NCI-H1092 treated with DMSO at 0.1 percent for 48 hours (cell line): ENCODE measurements at regions not wholly inside any gene's neighbourhood (a gene's known extent, or its start where the extent isn't known, plus 50 kb on each side); places are given as distances from the start of the nearest gene placed in this dataset.

Source experiments
- DNase-seq: peaks from one replicate; lab custom pipeline; 2025; lab: John Stamatoyannopoulos, UW

DNA sequence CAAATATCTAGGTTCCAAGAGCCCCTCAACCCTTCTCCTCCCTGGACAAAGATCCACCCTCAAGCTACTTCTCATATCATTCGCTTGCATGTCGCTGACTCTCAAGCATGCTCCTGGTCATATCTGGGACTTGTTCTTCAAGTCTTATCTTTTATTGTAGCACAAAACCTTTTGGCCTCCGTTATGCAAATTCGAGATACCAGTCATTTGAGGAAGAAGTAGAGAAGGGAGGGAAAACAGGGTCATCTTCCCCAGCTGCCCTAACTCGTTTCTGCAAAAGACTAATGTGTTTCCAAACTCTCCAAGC is 63.8 kb upstream of the ETS2 start:
- no peak for DNase-seq

DNA sequence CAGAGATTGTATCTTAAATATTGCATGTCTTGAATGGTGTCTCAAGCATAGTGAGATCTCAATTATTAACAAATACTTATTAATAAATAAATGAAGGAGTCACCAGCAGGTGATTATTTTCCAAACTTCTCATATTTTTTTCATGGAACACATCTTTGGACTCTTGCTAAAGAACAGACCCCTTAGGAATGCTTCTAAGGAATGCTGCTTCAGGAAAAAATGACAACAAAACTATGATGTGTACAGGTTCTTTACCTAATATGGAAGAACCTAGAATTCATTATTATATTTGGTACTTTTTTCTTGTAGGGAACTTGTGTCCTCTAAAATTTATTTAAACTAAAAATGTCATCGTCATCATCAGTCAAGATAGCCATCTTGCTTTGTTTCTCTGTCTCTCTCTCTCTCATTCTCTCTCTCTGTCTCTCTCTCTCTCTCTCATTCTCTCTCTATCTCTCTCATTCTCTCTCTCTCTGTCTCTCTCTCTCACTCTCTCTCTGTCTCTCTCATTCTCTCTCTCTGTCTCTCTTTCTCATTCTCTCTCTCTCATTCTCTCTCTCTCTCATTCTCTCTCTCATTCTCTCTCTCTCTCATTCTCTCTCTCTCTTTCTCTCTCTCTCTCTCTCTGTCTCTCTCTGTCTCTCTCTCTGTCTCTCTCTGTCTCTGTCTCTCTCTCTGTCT is 63.0 kb upstream of the ETS2 start:
- no peak for DNase-seq

DNA sequence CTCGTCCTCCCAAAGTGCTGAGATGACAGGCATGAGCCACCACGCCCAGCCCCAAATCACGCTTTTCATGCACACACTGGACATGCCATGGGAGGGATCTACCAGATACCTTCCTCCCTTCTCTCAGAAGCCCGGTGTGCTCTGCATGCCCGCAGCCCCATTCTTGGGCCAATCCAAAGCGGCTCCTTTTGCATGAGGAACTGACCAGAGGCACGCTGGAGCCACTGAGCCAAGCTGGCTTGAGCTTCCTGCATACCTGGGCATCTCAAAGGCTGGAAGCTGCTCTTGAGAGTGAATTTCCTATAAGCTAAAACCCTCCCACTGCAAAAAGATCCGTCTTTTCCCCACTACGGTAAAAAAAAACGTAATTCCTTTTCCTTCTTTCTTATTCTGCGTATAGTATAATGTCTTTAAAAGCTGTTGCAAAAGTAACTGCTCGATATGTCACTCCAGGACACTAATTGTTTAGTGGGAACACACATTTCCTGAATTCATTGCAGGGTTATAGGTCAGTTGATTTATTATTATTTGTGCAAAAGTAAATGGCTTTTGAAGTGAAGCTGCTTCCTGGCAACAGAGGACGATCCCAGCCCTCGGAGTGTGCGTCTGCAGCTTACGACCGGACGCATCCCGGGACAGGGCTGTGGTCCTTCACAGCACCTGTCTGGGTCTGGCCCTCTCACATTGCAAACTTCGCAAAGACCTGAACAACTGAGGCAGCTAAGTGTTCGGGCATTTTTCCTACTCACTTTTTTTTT is 61.8 kb upstream of the ETS2 start:
- DNase-seq = no peak

- no peak for DNase-seq
These were observed 60.9 kb upstream of the ETS2 start for GRCh38 chr21:38744861-38745260.

DNA sequence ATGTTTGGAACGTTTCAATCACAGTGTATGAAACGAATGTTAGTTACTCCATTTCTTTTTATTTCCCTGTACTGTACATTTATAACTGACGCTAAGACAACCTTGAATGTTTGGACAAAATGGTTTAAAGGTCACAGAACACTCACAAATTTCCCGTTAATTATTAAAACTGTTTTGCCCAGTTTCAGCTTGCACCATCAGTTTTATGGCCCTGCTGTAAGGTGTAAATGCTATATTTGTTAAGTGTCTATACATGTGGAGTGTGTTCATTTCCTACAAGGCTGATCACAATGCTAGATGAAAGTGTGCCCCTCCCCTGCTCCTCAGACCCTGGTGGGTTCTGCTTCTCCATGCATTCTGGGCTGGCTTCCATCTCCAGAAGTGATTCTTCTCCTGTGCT is 57.9 kb upstream of the ETS2 start:
- DNase-seq = no peak

DNA sequence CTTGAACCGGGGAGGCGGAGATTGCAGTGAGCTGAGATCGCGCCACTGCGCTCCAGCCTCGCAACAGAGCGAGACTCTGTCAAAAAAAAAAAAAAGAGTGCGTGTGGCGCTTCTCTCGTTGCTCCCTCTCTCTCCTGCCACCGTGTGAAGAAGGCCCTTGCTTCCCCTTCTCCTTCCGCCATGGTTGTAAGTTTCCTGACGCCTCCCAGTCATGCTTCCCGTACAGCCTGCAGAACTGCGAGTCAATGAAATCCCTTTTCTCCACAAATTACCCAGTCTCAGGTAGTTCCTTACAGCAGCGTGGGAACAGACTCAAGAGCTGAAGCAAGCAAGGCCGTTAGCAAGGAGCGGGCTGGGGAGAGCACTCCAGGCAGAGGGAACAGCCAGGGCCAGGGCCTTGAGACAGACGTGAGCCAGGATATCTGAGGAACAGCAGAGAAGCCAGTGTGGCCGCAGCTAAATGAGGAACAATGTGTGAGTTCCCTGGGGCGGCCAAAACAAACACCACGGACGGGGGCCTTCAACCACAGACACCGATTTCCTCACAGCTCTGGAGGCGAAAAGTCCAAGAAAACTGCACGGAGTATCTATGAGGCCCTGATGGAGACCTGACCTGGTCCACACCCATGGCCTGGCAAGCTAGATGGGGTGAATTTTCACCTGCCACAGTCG is 54.2 kb upstream of the ETS2 start:
- DNase-seq = no peak

DNA sequence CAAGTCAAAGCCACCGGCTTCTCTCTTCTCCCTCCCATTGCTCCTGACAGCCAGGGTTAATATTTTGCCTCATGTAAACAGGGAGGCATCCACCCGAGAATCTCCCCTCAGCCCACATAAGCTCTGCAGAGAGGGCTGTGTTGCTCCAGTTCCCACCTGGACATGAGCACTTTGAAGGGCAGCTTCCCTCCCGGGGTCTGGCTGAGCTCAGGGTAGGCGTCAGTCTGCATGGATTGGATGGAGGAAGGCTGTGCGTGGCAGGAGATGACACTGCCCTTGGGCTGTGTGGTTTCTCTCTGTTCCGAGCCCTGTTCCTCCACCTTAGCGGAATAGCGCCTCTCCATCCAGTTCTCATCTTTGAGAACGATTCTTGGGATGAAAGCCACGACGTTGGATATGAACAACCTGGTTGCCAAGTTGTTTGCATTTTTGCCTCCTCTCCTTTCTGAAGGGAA is 53.7 kb upstream of the ETS2 start:
- DNase-seq = no peak

DNA sequence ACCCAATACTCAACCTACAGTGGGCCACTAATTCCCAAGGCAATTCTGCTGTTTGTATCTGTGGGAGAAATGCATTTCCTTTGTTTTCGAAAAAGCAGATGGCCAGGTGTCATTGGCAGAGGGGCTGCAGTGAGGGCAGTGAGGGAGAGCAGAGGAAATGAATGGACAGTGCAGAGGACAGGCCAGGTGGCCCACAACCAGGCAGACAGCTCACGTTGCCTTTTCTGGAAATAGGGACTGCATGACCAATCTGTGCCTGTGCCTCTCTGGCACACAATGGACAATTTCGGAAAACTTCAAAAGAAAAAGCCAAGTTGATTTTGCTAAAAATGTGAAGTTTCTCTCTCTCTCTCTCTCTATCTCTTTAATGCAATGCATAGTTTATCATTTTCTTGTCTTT is 52.6 kb upstream of the ETS2 start:
- no peak for DNase-seq

- no peak for DNase-seq
These were observed 52.2 kb upstream of the ETS2 start for GRCh38 chr21:38753557-38753971.
